A549 (cell line): ENCODE measurements at regions not wholly inside any gene's neighbourhood (a gene's known extent, or its start where the extent isn't known, plus 50 kb on each side); places are given as distances from the start of the nearest gene placed in this dataset.

Experiments
- ATAC-seq, 2 experiments: fragments of 200-7000 bp in 1 of 2; fragments of >200 bp in 1 of 2; cut with Nextera tagmentation in 1 of 2; cut with Tn5 transposase in 1 of 2; 3 replicates each; pipeline versions ENCODE4 v1.8.0 to v1.9.1; 2018 to 2020; ENCODE audit warnings: mild to moderate bottlenecking in 1 of 2, moderate library complexity in 1 of 2
- CTCF ChIA-PET: fragments of 300-600 bp; sonication (Branson Sonifier 250); formaldehyde crosslinking; extraction: SDS; loops from one replicate; lab custom pipeline; 2021; ENCODE audit warnings: antibody characterized with exemption, inconsistent platforms; lab: Yijun Ruan, JAX
- POLR2A ChIA-PET: fragments of 350-600 bp; formaldehyde crosslinking; extraction: SDS; loops from one replicate; lab custom pipeline; 2021; ENCODE audit warnings: antibody characterized with exemption, inconsistent platforms; lab: Yijun Ruan, JAX
- DNase-seq, 2 experiments: peaks; one replicate each; pipeline versions ENCODE4 v3.0.0 to v3.0.0-alpha.2; 2011 to 2016; ENCODE audit warnings: low read depth in 1 of 2, low spot score in 1 of 2
- FAIRE-seq: peaks from 2 replicates; lab custom pipeline; 2011; peaks lifted over from hg19 to GRCh38; lab: Jason Lieb, UNC
- H3K27ac ChIP-seq, 2 experiments: fragments of >200 bp; sonication (Bioruptor Twin); formaldehyde crosslinking; 3 replicates each; pipeline ENCODE4 v1.5.1; 2016 to 2017
- H3K4me1 ChIP-seq: fragments of >200 bp; sonication (Bioruptor Twin); formaldehyde crosslinking; 3 replicates; pipeline ENCODE4 v1.6.1; 2016
- H3K4me2 ChIP-seq: fragments of >200 bp; sonication (Bioruptor Twin); formaldehyde crosslinking; 3 replicates; pipeline ENCODE4 v1.6.1; 2016
- H3K4me3 ChIP-seq: fragments of >200 bp; sonication (Bioruptor Twin); formaldehyde crosslinking; 3 replicates; pipeline ENCODE4 v1.5.1; 2016
- H3K9me3 ChIP-seq: fragments of >200 bp; sonication (Bioruptor Twin); formaldehyde crosslinking; 3 replicates; pipeline ENCODE4 v1.6.1; 2016
- ATOH8 ChIP-seq: fragments of 250-450 bp; sonication (Bioruptor Pico); IDR thresholded peaks from 2 replicates; pipeline ENCODE4 v1.5.0; 2020; ENCODE audit warnings: low read depth, mild to moderate bottlenecking, moderate library complexity
- BCL3 ChIP-seq: fragments of >200 bp; sonication (Bioruptor Twin); formaldehyde crosslinking; IDR thresholded peaks from 3 replicates; pipeline ENCODE4 v1.6.1; 2016
- CEBPB ChIP-seq, 2 experiments: fragments of >200 bp in 1 of 2; sonication (Bioruptor Twin) in 1 of 2; formaldehyde crosslinking in 1 of 2; IDR thresholded peaks; 2 replicates each; pipeline ENCODE4 v1.6.1; 2012 to 2016
- CHD4 ChIP-seq: fragments of 200-600 bp; sonication (generic); IDR thresholded peaks from 2 replicates; pipeline ENCODE4 v1.6.1; 2016; ENCODE audit warnings: antibody characterized with exemption, mild to moderate bottlenecking, borderline replicate concordance
- EHMT2 ChIP-seq: fragments of 200-600 bp; sonication (generic); IDR thresholded peaks from 2 replicates; pipeline ENCODE4 v1.6.1; 2016; ENCODE audit warnings: antibody characterized with exemption, low read depth, mild to moderate bottlenecking, moderate library complexity
- FOSB ChIP-seq: fragments of 250-450 bp; sonication (Bioruptor Pico); IDR thresholded peaks from 2 replicates; pipeline ENCODE4 v1.5.0; 2020; ENCODE audit warnings: mild to moderate bottlenecking, moderate library complexity
- HDAC2 ChIP-seq: fragments of 200-600 bp; sonication (generic); IDR thresholded peaks from 2 replicates; pipeline ENCODE4 v1.6.1; 2016
- HES2 ChIP-seq: fragments of >200 bp; sonication (Bioruptor Twin); formaldehyde crosslinking; IDR thresholded peaks from 2 replicates; pipeline ENCODE4 v1.6.1; 2016
- HMGXB4 ChIP-seq: fragments of 250-450 bp; sonication (Bioruptor Pico); IDR thresholded peaks from 2 replicates; pipeline ENCODE4 v1.5.0; 2021; ENCODE audit warnings: mild to moderate bottlenecking, moderate library complexity, borderline replicate concordance
- HOXB5 ChIP-seq: fragments of 250-450 bp; sonication (Bioruptor Pico); IDR thresholded peaks from 2 replicates; pipeline ENCODE4 v1.5.0; 2020; ENCODE audit warnings: mild to moderate bottlenecking, moderate library complexity
- JUN ChIP-seq, 2 experiments: fragments of >200 bp; sonication (Bioruptor Twin); formaldehyde crosslinking; IDR thresholded peaks; 2 replicates in 1 of 2; 3 replicates in 1 of 2; pipeline ENCODE4 v1.6.1; 2016 to 2017
- KDM1A ChIP-seq: fragments of 200-600 bp; sonication (generic); IDR thresholded peaks from 2 replicates; pipeline ENCODE4 v1.6.1; 2016; ENCODE audit warnings: low read depth, mild to moderate bottlenecking
- MAFK ChIP-seq: fragments of 450-650 bp; IDR thresholded peaks from 2 replicates; pipeline ENCODE4 v1.6.1; 2014; ENCODE audit not compliant: partially characterized antibody
- NFE2L2 ChIP-seq: fragments of 150-350 bp; conservative IDR thresholded peaks from 2 replicates; pipeline ENCODE4 v1.6.1; 2014; ENCODE audit warnings: low read length
- POLR2AphosphoS2 ChIP-seq: conservative IDR thresholded peaks from 2 replicates; pipeline ENCODE4 v1.6.1; 2012; ENCODE audit warnings: low read length, improper control_type of control experiment, inconsistent platforms
- RCOR1 ChIP-seq: fragments of 150-350 bp; IDR thresholded peaks from 2 replicates; pipeline ENCODE4 v1.6.1; 2014; ENCODE audit warnings: antibody characterized with exemption, low read length, low read depth
- REST ChIP-seq: fragments of 200-600 bp; sonication (generic); IDR thresholded peaks from 2 replicates; pipeline ENCODE4 v1.6.1; 2016; ENCODE audit warnings: antibody characterized with exemption, mild to moderate bottlenecking, moderate library complexity
- TFCP2L1 ChIP-seq: fragments of 250-450 bp; sonication (Bioruptor Pico); IDR thresholded peaks from 2 replicates; pipeline ENCODE4 v1.5.0; 2021; ENCODE audit warnings: mild to moderate bottlenecking
- USF2 ChIP-seq: fragments of 450-650 bp; IDR thresholded peaks from 2 replicates; pipeline ENCODE4 v1.6.1; 2014; ENCODE audit warnings: antibody characterized with exemption
- ZFP36 ChIP-seq: fragments of 450-650 bp; IDR thresholded peaks from 2 replicates; pipeline ENCODE4 v1.6.1; 2014; ENCODE audit warnings: borderline replicate concordance; ENCODE audit not compliant: partially characterized antibody
- WGBS: methylation state at CpG from one replicate; pipeline ENCODE4 v1.1.6; 2017; ENCODE audit errors: missing lambda C conversion rate; 5-methylcytosine and 5-hydroxymethylcytosine counted together

GRCh38 chr13:55999709-56000108 lies 1141.0 kb upstream of the PRR20A start:
- ChIA-PET POLR2A (no interaction called here), CTCF (no interaction called here)
- H3K4me1 ChIP-seq, result no peaks in the 10 kb centered on the region
- H3K4me2 ChIP-seq, result no peak overlapping the region
- WGBS, result 7% methylated on average over 2 of the region's 2 CpGs
- no peak for DNase-seq
- ATAC-seq, result no peak
- H3K27ac ChIP-seq, result no peak overlapping the region
- H3K9me3 ChIP-seq, result no peaks in the 10 kb centered on the region
- no peak for FAIRE-seq
- TF ChIP-seq FOSB (no peak), RCOR1 (no peak), REST (no peak), ATOH8 (CRISPR knock-in tag) (no peak), NFE2L2 (no peak), HES2 (no peak), TFCP2L1 (CRISPR knock-in tag) (no peak), HMGXB4 (no peak), ZFP36 (no peak), CHD4 (no peak), POLR2AphosphoS2 (no peak), JUN (IDR thresholded peaks at IDR 0.05) (no peak), KDM1A (no peak), HOXB5 (CRISPR knock-in tag) (no peak), HDAC2 (no peak), CEBPB (IDR thresholded peaks at IDR 0.05) (no peak)
- H3K4me3 ChIP-seq, result no peak overlapping the region

GRCh38 chr13:56009418-56009817 lies 1131.3 kb upstream of the PRR20A start:
- ATAC-seq (no peak), FAIRE-seq (no peak), DNase-seq (no peak)
- H3K4me3 ChIP-seq, result no peak overlapping the region
- ChIA-PET POLR2A (no interaction called here), CTCF (no interaction called here)
- no peaks in the 10 kb centered on the region for H3K9me3 ChIP-seq
- WGBS, result 85% methylated on average over 2 of the region's 2 CpGs
- TF ChIP-seq MAFK (peak; percentile 5), CEBPB (IDR thresholded peaks at IDR 0.05) (no peak)
- H3K4me2 ChIP-seq, result no peak overlapping the region
- no peak overlapping the region for H3K27ac ChIP-seq
- H3K4me1 ChIP-seq, result no peaks in the 10 kb centered on the region

GRCh38 chr13:56012644-56013043 lies 1128.1 kb upstream of the PRR20A start:
- WGBS, result 2% methylated on average over 2 of the region's 2 CpGs
- no peaks in the 10 kb centered on the region for H3K4me1 ChIP-seq
- FAIRE-seq (no peak), DNase-seq (no peak), ATAC-seq (no peak)
- H3K4me2 ChIP-seq, result no peak overlapping the region
- ChIA-PET POLR2A (no interaction called here), CTCF (no interaction called here)
- H3K4me3 ChIP-seq, result no peak overlapping the region
- no peaks in the 10 kb centered on the region for H3K9me3 ChIP-seq
- H3K27ac ChIP-seq, result no peak overlapping the region
- TF ChIP-seq REST (no peak), EHMT2 (no peak), HMGXB4 (no peak), USF2 (no peak), BCL3 (no peak)
